HEK293 (cell line): ENCODE measurements at regions not wholly inside any gene's neighbourhood (a gene's known extent, or its start where the extent isn't known, plus 50 kb on each side); places are given as distances from the start of the nearest gene placed in this dataset.
A peak's percentile ranks its signal among the peaks of the same experiment; 100 is the strongest.

Experiments
- CTCF ChIA-PET: fragments of 350-600 bp; formaldehyde crosslinking; extraction: SDS; loops from one replicate; lab custom pipeline; 2021; ENCODE audit warnings: antibody characterized with exemption; lab: Yijun Ruan, JAX
- POLR2A ChIA-PET: fragments of 300-600 bp; formaldehyde crosslinking; extraction: SDS; loops from one replicate; lab custom pipeline; 2020; ENCODE audit warnings: antibody characterized with exemption, inconsistent platforms; lab: Yijun Ruan, JAX
- H3K27ac ChIP-seq: fragments of 200-500 bp; sonication (Bioruptor generic); 2 replicates; pipeline ENCODE4 v1.5.1; 2014; ENCODE audit warnings: low read depth, low read length, control low read depth, inconsistent platforms; ENCODE audit errors: extremely low read depth
- H3K36me3 ChIP-seq, 2 experiments: fragments of 200-500 bp in 1 of 2; sonication (Bioruptor generic) in 1 of 2; 1 replicate in 1 of 2; 2 replicates in 1 of 2; pipeline ENCODE4 v1.5.1; 2014 to 2017; ENCODE audit warnings: inconsistent platforms in 2 of 2, low read length in 2 of 2; ENCODE audit not compliant: control insufficient read depth in 2 of 2, insufficient read depth in 1 of 2
- H3K4me1 ChIP-seq: fragments of 200-500 bp; sonication (Bioruptor generic); 2 replicates; pipeline ENCODE4 v1.5.1; 2014; ENCODE audit warnings: mild to moderate bottlenecking, low read length, inconsistent platforms; ENCODE audit not compliant: control insufficient read depth, insufficient read depth
- H3K4me3 ChIP-seq: 2 replicates; pipeline ENCODE4 v1.5.1; 2011; ENCODE audit warnings: low read depth, mild to moderate bottlenecking, control low read depth, low read length, moderate library complexity
- H3K9me3 ChIP-seq: fragments of 200-500 bp; sonication (Bioruptor generic); 2 replicates; pipeline ENCODE4 v1.5.1; 2014; ENCODE audit warnings: low read depth, low read length, inconsistent platforms; ENCODE audit not compliant: control insufficient read depth, insufficient read depth
- HOXD13 ChIP-seq: sonication (generic); formaldehyde crosslinking; IDR thresholded peaks from 2 replicates; pipeline ENCODE4 v1.8.0; 2022; ENCODE audit warnings: missing genetic modification reagents, borderline replicate concordance
- SETDB1 ChIP-seq: IDR thresholded peaks from one replicate; pipeline ENCODE4 v1.6.1; 2017; ENCODE audit warnings: mild to moderate bottlenecking, low read length, moderate library complexity, mixed read lengths; ENCODE audit not compliant: insufficient read length
- SP7 ChIP-seq: fragments of 450-650 bp; formaldehyde crosslinking; IDR thresholded peaks from 2 replicates; pipeline ENCODE4 v1.5.1; 2016; ENCODE audit warnings: missing biosample characterization, missing genetic modification characterization
- TRIM28 ChIP-seq: IDR thresholded peaks from 2 replicates; pipeline ENCODE4 v1.6.1; 2011; ENCODE audit warnings: low read length, control low read depth, borderline replicate concordance
- ZBTB20 ChIP-seq: fragments of 450-650 bp; formaldehyde crosslinking; IDR thresholded peaks from 2 replicates; pipeline ENCODE4 v1.5.1; 2016; ENCODE audit warnings: missing biosample characterization, missing genetic modification characterization
- ZBTB21 ChIP-seq: fragments of 450-650 bp; formaldehyde crosslinking; IDR thresholded peaks from 2 replicates; pipeline ENCODE4 v1.5.1; 2017; ENCODE audit warnings: missing biosample characterization, missing genetic modification characterization
- ZBTB48 ChIP-seq: fragments of 450-650 bp; formaldehyde crosslinking; IDR thresholded peaks from 2 replicates; pipeline ENCODE4 v1.5.1; 2016; ENCODE audit warnings: missing biosample characterization, missing genetic modification characterization
- ZFP37 ChIP-seq: fragments of 450-650 bp; formaldehyde crosslinking; IDR thresholded peaks from 2 replicates; pipeline ENCODE4 v1.5.1; 2016; ENCODE audit warnings: missing biosample characterization, missing genetic modification characterization
- ZNF169 ChIP-seq: fragments of 450-650 bp; formaldehyde crosslinking; IDR thresholded peaks from 2 replicates; pipeline ENCODE4 v1.5.1; 2016; ENCODE audit warnings: missing biosample characterization, missing genetic modification characterization
- ZNF174 ChIP-seq: fragments of 450-650 bp; formaldehyde crosslinking; IDR thresholded peaks from 2 replicates; pipeline ENCODE4 v1.5.0; 2017; ENCODE audit warnings: missing biosample characterization, mild to moderate bottlenecking, missing genetic modification characterization
- ZNF19 ChIP-seq: fragments of 450-650 bp; formaldehyde crosslinking; IDR thresholded peaks from 2 replicates; pipeline ENCODE4; 2016; ENCODE audit warnings: missing biosample characterization, missing genetic modification characterization, low read depth
- ZNF2 ChIP-seq: fragments of 450-650 bp; formaldehyde crosslinking; IDR thresholded peaks from 2 replicates; pipeline ENCODE4 v1.5.1; 2016; ENCODE audit warnings: missing biosample characterization, missing genetic modification characterization
- ZNF239 ChIP-seq: fragments of 450-650 bp; formaldehyde crosslinking; IDR thresholded peaks from 2 replicates; pipeline ENCODE4 v1.5.1; 2016; ENCODE audit warnings: missing biosample characterization, missing genetic modification characterization
- ZNF350 ChIP-seq: fragments of 450-650 bp; formaldehyde crosslinking; IDR thresholded peaks from 2 replicates; pipeline ENCODE4 v1.5.0; 2017; ENCODE audit warnings: missing biosample characterization, mild to moderate bottlenecking, missing genetic modification characterization
- ZNF354C ChIP-seq: fragments of 450-650 bp; formaldehyde crosslinking; IDR thresholded peaks from 2 replicates; pipeline ENCODE4 v1.5.1; 2016; ENCODE audit warnings: missing biosample characterization, missing genetic modification characterization, low read depth, borderline replicate concordance
- ZNF391 ChIP-seq: fragments of 450-650 bp; formaldehyde crosslinking; IDR thresholded peaks from 2 replicates; pipeline ENCODE4 v1.5.1; 2016; ENCODE audit warnings: low read depth, missing biosample characterization, missing genetic modification characterization, borderline replicate concordance
- ZNF521 ChIP-seq: fragments of 450-650 bp; formaldehyde crosslinking; IDR thresholded peaks from 2 replicates; pipeline ENCODE4 v1.5.1; 2017; ENCODE audit warnings: missing biosample characterization, mild to moderate bottlenecking, missing genetic modification characterization
- ZNF549 ChIP-seq: fragments of 450-650 bp; IDR thresholded peaks from 2 replicates; pipeline ENCODE4 v1.5.1; 2018; ENCODE audit warnings: missing biosample characterization, missing genetic modification characterization, mild to moderate bottlenecking, inconsistent platforms, moderate library complexity
- ZNF600 ChIP-seq: fragments of 450-650 bp; formaldehyde crosslinking; IDR thresholded peaks from 2 replicates; pipeline ENCODE4 v1.5.1; 2016; ENCODE audit warnings: missing biosample characterization, missing genetic modification characterization
- ZNF654 ChIP-seq: fragments of 450-650 bp; formaldehyde crosslinking; IDR thresholded peaks from 2 replicates; pipeline ENCODE4 v1.5.1; 2016; ENCODE audit warnings: low read depth, missing biosample characterization, missing genetic modification characterization
- TF ChIP-seq, protein P1 (sequence below): fragments of 450-650 bp; formaldehyde crosslinking; IDR thresholded peaks from 2 replicates; pipeline ENCODE4 v1.5.1; 2016; ENCODE audit warnings: missing biosample characterization, missing genetic modification characterization
- TF ChIP-seq, protein P2 (sequence below): fragments of 450-650 bp; IDR thresholded peaks from 2 replicates; pipeline ENCODE4 v1.5.1; 2018; ENCODE audit warnings: missing biosample characterization, mild to moderate bottlenecking, missing genetic modification characterization
- TF ChIP-seq, protein P3 (sequence below): fragments of 450-650 bp; formaldehyde crosslinking; IDR thresholded peaks from 2 replicates; pipeline ENCODE4 v1.5.1; 2016; ENCODE audit warnings: missing biosample characterization, missing genetic modification characterization
- TF ChIP-seq, protein P4 (sequence below): fragments of 450-650 bp; formaldehyde crosslinking; IDR thresholded peaks from 2 replicates; pipeline ENCODE4 v1.5.1; 2016; ENCODE audit warnings: missing biosample characterization, missing genetic modification characterization

DNA sequence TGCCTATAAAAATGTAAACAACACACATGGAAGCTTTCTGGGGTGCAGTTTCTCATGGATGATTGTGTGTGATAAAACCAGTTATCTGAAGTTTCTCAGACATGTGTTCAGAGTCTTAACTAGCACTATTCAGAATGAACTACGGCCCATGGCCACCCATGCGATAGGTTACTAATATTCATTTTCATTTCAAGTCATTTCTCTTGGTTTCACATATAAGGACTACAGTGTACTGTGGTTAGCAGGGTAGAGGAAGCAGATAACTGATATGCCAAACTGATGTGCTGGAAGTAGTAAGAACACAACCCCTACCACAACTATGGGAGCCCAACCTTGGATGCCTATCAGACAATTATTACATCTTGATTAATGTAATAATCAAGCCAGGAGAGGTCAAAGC lies 372.1 kb downstream of the DTWD2 start:
- Histone ChIP-seq H3K9me3 (no peaks in the 10 kb centered on the region), H3K4me1 (no peaks in the 10 kb centered on the region), H3K4me3 (no peak overlapping the region), H3K27ac (no peak overlapping the region), H3K36me3 (no peaks in the 10 kb centered on the region)
- CTCF ChIA-PET = interaction anchor here (0.6 kb wide), 1 partner anchor 41 kb away, joined by 3 read pairs; no protein-coding TSS in a partner anchor
- TF ChIP-seq ZNF391 (tag by site-specific recombination) (no peak), ZFP37 (tag by site-specific recombination) (no peak), ZBTB20 (tag by site-specific recombination) (no peak), ZNF169 (tag by site-specific recombination) (no peak)
- TF ChIP-seq, protein P1, sequence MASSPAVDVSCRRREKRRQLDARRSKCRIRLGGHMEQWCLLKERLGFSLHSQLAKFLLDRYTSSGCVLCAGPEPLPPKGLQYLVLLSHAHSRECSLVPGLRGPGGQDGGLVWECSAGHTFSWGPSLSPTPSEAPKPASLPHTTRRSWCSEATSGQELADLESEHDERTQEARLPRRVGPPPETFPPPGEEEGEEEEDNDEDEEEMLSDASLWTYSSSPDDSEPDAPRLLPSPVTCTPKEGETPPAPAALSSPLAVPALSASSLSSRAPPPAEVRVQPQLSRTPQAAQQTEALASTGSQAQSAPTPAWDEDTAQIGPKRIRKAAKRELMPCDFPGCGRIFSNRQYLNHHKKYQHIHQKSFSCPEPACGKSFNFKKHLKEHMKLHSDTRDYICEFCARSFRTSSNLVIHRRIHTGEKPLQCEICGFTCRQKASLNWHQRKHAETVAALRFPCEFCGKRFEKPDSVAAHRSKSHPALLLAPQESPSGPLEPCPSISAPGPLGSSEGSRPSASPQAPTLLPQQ = no peak
- POLR2A ChIA-PET = no interaction called here

DNA sequence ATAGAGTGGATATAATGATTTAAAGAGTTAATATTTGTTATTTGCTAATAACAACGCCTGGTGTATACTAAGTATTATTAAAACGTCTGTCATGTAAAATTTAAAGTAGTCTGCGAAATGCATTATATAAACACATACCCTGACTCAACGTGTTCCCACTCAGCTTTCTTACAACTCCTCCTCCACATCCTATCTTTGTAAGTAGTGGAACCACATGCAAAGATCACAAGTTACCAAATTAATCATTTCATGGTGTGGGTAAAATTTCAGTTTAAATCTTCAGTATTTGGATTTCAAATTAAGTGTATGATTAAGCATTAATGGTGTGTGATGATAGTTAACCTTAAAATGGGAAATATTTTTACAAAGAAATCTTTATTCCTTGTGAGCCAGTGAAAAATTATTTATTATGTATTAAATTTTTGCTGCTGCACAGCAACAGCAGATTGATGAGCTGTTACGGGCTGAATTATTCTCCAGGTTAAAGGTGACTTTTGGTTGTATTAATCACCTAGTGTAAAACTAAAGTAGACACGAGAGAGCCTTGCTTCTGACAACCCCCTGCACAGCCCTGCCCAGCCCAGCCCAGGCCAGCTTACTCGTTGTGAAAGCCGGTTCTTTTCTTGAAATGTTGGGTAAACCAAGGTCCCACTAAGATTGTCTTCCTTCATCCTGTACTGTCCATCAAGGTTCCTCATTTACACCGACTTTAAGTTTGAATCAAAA lies 373.5 kb downstream of the DTWD2 start:
- TF ChIP-seq SP7 (tag by site-specific recombination) = no peak
- no peak for TF ChIP-seq SETDB1
- TF ChIP-seq ZNF600 = no peak
- no peak for TF ChIP-seq ZNF19
- no peak for TF ChIP-seq ZNF2 (tag by site-specific recombination)
- no peak for TF ChIP-seq ZNF239
- TF ChIP-seq ZBTB48 (tag by site-specific recombination) = no peak
- TF ChIP-seq HOXD13 (CRISPR knock-in tag) = no peak
- no peak for TF ChIP-seq ZNF549 (tag by site-specific recombination)
- TF ChIP-seq, protein P2, sequence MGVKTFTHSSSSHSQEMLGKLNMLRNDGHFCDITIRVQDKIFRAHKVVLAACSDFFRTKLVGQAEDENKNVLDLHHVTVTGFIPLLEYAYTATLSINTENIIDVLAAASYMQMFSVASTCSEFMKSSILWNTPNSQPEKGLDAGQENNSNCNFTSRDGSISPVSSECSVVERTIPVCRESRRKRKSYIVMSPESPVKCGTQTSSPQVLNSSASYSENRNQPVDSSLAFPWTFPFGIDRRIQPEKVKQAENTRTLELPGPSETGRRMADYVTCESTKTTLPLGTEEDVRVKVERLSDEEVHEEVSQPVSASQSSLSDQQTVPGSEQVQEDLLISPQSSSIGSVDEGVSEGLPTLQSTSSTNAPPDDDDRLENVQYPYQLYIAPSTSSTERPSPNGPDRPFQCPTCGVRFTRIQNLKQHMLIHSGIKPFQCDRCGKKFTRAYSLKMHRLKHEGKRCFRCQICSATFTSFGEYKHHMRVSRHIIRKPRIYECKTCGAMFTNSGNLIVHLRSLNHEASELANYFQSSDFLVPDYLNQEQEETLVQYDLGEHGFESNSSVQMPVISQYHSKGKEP (tag by site-specific recombination) = no peak
- Histone ChIP-seq H3K4me1 (no peaks in the 10 kb centered on the region), H3K36me3 (no peaks in the 10 kb centered on the region), H3K9me3 (no peaks in the 10 kb centered on the region), H3K27ac (no peak overlapping the region), H3K4me3 (no peak overlapping the region)
- ChIA-PET POLR2A (no interaction called here), CTCF (no interaction called here)

DNA sequence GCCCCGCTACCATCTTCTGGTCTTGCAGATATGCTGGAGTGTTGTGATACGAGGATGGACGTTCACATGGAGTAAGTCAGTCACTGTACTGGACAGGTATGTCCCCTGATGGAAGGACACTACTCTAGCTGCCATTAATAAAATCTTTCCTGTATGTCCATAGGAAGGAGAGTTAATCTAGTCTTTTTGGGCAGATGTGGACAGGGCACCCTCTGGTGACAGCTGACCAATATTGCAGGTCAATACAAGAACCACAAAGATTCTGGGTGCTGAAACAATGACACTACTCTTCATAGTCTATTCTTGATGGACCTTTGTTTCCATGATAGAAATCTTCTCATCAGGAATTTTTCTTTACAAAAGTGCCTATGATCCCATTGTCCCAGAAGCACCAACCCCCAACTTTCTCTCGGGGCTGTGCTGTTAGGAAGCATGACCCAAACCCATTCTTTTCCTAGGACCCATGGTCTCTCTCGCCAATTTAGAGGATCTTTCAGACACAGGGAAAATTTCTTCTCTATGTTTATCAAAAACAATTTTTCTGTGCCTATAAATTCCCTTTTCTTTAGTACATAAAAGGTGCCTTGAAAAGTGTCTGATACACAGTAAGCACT lies 376.9 kb downstream of the DTWD2 start:
- Histone ChIP-seq H3K9me3 (no peaks in the 10 kb centered on the region), H3K36me3 (no peaks in the 10 kb centered on the region), H3K4me1 (no peaks in the 10 kb centered on the region), H3K4me3 (no peak overlapping the region), H3K27ac (no peak overlapping the region)
- ChIA-PET CTCF (interaction anchor here (1.2 to 1.6 kb wide), 2 partner anchors 13 to 19 kb away, joined by 7 to 8 read pairs; no protein-coding TSS in a partner anchor), POLR2A (no interaction called here)
- TF ChIP-seq ZNF350 (tag by site-specific recombination) (no peak), ZNF654 (tag by site-specific recombination) (0 out of 2 replicates have a peak, but pooled peaks have one; percentile 16), ZNF174 (no peak), ZBTB21 (tag by site-specific recombination) (no peak), ZNF521 (tag by site-specific recombination) (no peak), TRIM28 (no peak), ZNF354C (no peak)
- TF ChIP-seq, protein P3, sequence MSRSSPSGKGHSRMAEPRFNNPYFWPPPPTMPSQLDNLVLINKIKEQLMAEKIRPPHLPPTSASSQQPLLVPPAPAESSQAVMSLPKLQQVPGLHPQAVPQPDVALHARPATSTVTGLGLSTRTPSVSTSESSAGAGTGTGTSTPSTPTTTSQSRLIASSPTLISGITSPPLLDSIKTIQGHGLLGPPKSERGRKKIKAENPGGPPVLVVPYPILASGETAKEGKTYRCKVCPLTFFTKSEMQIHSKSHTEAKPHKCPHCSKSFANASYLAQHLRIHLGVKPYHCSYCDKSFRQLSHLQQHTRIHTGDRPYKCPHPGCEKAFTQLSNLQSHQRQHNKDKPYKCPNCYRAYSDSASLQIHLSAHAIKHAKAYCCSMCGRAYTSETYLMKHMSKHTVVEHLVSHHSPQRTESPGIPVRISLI = no peak
- TF ChIP-seq, protein P4, sequence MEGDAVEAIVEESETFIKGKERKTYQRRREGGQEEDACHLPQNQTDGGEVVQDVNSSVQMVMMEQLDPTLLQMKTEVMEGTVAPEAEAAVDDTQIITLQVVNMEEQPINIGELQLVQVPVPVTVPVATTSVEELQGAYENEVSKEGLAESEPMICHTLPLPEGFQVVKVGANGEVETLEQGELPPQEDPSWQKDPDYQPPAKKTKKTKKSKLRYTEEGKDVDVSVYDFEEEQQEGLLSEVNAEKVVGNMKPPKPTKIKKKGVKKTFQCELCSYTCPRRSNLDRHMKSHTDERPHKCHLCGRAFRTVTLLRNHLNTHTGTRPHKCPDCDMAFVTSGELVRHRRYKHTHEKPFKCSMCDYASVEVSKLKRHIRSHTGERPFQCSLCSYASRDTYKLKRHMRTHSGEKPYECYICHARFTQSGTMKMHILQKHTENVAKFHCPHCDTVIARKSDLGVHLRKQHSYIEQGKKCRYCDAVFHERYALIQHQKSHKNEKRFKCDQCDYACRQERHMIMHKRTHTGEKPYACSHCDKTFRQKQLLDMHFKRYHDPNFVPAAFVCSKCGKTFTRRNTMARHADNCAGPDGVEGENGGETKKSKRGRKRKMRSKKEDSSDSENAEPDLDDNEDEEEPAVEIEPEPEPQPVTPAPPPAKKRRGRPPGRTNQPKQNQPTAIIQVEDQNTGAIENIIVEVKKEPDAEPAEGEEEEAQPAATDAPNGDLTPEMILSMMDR (tag by site-specific recombination) = 0 out of 2 replicates have a peak, but pooled peaks have one; percentile 12
